Activated CD4-positive, alpha-beta T cell treated with anti-CD3 and anti-CD28 coated beads, Interleukin-2, Interleukin-6, amounts not matched to agents 100 ng/mL and 50 ng/mL, durations not matched to agents 16 hours and 8 hours (primary cell): ENCODE measurements at regions not wholly inside any gene's neighbourhood (a gene's known extent, or its start where the extent isn't known, plus 50 kb on each side); places are given as distances from the start of the nearest gene placed in this dataset.
"Not testable (repeated sequence)": the region's sequence is repeated elsewhere in the genome, so short reads cannot be mapped to it uniquely, and the experiment has no call there.

Experiments used
- DNase-seq: peaks from one replicate; pipeline ENCODE4 v3.0.0-alpha.2; 2020

DNA sequence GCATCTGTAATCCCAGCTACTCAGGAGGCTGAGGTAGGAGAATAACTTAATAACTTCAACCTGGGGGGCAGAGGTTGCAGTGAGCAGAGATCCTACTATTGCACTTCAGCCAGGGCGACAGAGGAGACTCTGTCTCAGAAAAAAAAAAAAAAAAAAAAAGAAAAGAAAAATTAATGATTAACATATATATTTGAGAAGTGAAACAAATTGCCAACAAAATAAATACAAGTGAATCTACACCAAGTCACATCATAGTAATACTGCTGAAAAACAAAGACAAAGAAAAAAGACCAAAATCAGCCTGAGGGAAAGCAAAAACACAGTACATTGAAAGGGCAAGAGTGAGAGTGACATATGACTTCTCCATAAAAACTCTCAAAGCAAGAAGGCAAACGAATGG lies 123.7 kb downstream of the CASP12 start:
- no peak for DNase-seq

DNA sequence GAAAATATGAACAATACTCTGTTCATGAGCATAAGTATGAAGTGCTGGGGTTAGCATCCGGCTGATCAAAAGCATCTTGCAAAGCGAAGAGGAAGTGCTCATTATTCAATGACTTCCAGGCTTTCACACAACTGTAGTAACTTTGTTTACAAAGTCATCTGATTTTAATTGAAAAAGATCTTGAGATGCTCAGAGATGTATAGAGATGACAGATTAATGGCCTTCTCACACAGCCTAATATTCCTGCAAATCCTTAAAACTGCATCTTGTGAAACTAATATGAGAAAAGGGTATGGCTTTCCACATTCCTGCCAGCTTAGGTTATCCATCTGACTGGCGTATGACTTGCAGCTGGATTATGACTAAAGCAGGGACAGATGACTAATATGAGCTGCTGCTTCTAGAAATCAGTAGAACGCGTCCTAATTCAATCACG lies 125.4 kb downstream of the CASP12 start:
- DNase-seq, result peak; percentile 22

DNA sequence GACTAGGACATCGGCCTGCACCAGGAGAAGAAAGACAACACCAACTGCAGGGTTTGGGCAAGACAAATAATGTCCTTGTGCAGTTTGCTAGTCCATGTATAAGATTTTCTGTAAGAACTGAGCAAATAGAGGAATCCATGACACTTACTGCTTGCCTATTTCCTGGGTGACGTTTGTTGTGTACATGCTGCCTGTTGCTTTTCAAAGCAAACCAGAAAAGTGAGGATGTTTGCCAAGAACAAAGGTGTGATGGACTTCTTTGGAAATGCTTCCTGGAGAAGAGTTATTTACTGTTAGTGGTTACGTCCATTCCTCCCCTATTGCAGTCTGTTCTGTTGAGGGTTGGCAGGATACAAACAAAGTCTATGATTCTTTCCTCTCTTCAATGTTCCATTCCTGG lies 126.5 kb downstream of the CASP12 start:
- no peak for DNase-seq

DNA sequence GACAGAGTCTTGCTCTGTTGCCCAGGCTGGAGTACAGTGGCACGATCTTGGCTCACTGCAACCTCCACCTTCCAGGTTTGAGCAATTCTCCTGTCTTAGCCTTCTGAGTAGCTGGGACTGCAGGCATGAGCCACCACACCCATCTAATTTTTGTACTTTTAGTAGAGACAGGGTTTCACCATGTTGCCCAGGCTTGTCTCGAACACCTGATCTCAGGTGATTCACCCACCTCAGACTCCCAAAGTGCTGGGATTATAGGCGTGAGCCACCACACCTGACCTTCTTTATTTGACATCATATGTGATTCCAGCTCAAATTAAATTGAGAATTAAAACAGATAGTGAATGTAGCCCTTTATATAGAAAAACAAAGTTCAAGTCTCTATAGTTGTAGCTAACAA lies 127.2 kb downstream of the CASP12 start:
- not testable (repeated sequence) for DNase-seq

DNA sequence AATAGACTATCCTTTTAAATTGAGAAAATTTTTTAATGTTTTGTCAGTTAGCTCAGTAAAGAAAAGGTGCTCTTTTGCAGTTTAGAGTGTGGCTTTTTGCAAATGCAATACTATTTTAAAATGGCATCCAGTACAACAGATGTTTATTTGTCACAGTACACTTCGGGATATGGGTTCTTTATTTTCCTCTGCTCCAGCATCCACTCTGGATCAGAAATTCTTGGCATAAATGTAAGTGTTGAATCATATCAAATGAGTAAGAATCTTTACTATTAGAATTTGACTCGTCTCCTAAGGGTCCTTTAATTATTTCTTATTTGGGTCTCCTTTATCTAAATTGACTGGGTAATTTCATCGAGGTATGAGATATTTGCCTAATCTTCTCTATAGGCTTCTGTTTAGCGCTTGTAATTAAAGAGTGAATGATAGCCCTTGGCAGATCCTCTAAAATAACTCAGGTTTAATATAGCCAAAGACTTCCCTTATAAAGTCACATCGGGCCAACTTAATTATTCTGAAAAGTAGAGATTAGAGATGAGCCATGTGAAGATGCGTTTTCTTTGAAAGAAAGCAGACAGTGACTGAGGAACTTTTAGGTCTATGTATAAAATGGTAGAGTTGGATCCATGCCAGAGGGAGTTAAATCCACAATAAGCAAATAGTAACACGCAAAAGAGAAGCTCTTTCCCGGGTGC lies 132.7 kb downstream of the CASP12 start:
- no peak for DNase-seq

DNA sequence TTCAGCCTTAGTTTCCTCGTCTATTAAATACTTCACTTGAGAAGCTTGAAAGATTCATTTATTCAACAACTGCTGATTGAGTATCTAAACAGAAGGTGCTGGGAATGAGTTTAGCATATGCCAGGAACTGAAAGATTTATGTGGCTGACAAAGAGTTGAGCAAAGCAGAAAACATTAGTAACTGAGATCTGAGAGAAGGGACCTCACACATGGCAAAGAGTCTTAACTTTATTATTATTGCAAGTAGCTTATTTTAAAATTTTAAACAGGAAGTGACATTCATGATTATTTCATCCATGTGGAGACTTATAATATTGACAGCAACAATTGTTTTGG lies 133.6 kb downstream of the CASP12 start:
- peak; percentile 54 for DNase-seq

DNA sequence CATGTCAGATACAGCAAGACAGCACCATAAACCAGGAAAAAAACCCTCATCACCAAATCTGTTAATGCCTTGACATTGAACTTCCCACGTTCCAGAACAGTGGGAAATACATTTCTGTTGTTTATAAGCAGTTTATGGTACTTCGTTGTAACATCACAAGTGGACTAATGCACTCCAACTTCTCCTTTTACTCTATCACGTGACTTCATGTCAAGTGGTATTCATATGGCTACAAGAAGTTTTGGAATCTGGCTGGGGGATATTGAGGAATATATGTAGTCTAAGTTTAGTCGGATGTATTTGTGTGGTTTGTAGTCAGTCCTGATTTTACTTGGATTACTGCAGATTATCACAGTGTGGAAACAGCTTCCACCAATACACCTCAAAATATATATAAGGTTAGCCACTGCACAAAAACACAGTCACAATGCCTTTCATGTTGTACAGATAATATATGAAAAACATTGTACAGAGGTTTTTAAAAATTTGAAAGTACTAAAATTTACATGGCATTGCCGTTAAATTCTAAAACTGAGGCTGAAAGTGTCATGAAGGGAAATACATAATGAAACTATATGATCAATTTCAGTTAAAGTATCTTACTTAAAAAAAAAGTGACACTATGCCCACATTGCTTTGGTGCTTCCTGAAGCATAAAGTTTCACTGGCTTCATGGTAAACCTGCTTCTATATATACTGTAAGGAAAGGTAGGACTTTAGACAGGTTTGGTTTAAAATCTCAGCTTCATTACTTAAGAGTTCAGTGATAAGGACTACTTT lies 134.1 kb downstream of the CASP12 start:
- DNase-seq, result peak; percentile 64

DNA sequence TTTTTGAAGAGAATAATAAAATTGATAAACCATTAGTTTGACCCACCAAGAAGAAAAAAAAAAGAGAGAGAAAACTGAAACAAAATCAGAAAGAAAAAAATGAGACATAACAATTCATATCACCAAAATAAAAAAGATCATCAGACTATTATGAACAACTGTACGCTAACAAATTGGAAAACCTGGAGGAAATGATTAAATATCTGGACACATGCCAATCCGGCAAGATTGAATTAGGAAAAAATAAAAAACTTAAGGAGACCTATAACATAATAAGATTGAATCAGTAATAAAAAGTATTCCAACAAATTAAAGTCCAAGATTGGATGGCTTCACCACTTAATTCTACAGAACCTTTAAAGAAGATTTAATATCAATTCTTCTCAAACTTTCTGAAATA lies 136.7 kb downstream of the CASP12 start:
- no peak for DNase-seq

DNA sequence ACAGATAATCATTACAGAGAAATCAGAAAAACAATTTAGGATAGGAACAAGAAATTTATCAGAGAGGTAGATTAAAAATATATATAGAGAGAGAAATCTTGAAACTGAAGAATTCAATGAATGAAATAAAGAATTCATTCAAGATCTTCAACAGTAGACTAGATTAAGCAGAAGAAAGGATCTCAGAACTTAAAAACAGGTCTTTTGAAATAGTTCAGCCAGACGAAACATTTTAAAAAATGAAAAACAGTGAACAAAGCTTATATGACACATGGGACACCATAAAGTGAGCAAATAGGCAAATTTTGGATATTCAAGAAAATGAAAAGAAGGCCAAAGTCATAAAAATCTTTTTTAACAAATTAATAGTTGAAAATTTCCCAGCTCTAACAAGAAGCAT lies 138.8 kb downstream of the CASP12 start:
- DNase-seq, result no peak

DNA sequence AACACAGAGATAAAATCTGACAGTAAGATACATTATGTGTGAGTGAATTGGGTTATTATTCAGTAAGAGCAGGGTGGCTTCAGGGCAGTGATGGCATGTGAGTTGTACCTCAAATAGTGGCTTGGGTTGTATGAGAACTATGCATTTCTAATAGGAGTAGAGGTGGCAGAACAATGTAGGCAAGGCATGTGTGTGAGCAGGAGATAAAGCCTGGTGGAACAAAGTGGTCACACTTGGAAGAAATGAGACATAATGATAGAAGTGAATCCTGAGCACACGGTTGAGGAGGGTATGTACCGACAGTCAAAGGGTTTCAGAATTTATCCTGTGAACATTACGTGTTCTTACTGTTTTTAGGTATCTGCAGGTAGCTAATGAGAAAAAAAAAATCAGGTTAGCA lies 159.3 kb downstream of the CASP12 start:
- DNase-seq, result no peak

DNA sequence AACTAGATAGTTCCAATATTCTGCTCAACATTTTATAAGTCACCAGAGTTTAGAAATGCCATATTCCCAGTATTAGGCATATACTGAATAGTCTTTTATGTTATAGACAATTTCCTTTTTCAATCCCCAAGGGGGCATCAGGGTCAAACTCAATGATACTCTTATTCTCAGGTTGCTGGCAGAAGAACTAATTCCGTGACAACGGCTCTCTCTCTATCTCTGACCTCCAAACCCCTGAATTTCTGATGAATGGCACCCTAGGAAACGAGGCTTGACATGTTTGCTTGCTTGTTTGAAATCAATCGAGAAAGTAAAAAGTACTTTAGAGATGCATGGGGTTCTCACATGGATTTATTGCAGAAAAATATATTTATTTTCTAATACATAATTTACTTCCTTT lies 160.1 kb downstream of the CASP12 start:
- no peak for DNase-seq

DNA sequence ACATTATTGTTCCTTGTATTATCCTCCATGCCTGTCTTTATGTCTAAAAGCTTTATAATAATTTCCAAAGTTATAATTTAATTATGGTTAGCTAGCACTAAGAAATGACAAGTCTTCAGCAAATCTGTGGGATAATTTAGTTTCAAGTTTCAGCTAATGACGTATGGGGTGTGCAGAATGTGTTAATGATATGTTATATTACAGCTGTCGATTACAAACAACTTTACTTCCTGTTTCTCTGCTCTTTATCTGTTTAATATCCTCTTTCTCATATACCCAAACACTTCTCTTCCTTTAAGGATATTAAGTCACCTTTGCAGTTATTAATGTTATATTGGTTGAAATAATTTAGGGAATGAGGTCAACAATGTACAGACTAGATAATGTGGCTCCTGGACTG lies 161.8 kb downstream of the CASP12 start:
- DNase-seq, result no peak

DNA sequence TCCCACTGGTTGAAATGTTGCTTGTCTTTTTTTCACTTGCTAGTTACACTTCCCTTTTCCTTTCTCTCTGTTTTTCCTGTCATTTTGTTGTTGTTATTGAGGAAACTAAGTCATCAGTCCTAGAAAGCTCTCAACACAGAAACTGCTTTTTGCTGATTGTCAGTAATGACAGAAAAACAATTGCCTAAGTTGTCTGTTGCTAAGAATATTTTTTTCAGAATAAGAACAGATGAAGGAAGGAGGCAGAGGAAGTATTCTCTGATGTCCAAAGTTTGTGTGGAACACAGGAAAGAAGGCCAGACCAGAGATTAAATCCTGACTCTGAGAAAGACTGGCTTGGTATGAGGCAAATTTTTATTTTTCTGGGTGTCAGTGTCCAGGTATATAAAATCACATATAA lies 163.3 kb downstream of the CASP12 start:
- DNase-seq, result no peak

DNA sequence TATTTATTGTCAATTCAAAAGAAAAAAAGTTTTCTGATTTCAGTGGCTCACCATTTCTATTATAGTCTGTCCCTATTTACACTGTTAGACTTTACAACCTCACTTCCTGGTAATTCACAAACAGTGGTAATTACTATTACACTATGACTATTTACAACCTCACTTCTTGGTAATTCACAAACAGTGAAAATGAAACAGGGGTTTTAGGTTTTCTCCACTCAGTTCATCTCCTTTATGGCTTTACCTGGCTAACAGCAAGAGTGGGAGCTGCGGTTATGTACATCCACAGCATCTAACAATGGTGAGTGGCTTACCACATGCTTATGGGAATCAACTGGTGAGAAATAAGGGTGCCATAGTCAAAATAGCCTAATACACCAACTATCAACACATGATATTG lies 166.4 kb downstream of the CASP12 start:
- DNase-seq, result peak; percentile 73

DNA sequence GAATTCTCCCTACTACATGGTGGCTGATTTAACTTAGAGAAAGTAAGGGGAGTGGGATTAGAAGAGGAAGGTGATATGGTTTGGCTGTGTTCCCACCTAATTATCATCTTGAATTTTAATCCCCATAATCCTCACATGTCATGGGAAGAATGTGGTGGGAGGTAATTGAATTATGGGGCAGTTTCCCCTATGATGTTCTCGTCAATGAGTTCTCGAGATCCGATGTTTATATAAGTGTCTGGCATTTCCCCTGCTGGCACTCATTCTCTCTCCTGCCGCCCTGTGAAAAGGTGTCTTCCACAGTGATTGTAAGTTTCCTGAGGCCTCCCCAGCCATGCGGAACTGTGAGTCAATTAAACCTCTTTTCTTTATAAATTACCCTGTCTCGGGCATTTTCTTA lies 169.3 kb downstream of the CASP12 start:
- no peak for DNase-seq

DNA sequence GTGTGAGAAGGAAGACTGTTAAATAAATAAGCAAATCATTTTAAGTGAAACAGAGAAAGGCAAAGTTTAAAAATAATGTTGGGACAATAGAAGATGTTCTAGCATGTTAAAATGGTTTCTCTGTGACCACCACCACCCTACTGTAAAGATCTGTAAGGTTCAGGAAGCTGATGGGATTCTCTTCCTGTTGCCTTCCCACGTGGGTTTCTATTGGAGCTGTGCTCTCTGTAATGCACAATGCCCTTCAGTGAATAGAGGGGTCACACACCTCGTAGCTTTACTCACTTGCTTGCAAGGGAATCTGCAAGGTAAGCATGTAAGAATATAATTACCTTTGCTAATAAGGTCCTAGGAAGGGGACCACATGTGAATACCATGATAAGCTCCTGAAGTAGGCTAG lies 170.5 kb downstream of the CASP12 start:
- no peak for DNase-seq

DNA sequence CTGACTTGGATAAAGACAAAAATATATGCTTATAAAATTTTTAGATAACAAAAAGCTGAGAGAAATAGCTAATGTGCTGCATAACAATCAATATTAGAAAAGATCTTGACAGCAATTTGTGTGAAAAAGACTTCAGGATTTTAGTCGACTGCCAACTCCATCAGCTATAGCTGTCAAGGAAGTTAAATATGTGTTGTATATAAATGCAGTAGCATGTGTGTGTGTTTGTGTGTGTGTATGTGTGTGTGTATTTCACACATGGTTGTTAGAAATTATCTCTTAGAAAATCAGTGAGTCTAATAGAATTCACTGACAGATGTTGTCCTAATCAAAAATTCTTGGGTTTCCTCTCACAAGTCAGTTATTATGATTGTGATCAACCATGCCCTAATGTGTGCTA lies 171.2 kb downstream of the CASP12 start:
- DNase-seq, result no peak

DNA sequence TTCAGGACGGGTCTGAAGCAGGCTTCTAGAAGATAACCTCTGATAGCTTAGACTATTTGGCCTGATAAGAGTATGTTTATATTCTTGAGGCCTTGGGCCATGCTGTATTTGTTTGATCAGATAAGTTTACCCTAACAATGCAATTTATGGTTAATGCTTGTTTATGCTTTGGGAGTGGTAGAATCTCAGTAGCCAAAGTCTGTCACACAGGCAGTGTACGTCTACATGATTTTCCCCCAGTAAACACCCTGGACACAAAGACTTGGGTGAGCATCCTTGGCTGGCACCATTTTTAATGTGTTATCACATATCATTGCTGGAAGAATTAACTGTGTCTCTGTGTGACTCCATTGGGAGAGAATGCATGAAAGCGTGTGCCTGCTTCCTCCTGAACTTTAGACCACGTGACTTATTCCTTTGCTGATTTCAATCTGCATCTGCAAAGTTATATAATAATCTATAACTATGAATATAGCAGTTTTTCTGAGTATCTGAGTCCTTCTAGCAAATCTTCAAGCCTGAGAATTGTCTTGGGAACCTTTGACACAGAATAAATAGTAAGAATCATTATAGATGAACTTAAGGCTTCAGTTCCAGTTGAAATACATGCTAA lies 172.4 kb downstream of the CASP12 start:
- DNase-seq, result no peak

DNA sequence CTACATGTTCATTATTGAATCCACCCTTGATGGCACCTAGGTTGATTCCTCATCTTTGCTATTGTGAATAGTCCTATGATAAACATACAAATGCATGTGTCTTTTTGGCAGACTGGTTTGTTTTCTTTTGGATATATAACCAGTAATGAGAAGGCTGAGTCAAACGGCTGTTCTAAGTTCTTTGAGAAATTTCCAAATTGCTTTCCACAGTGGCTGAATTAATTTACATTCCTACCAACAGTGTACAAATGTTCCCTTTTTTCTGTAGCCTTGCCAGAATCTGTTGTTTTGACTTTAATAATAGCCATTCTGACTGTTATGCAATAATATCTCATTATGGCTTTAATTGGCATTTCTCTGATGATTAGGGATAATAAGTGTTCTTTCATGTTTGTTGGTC lies 184.9 kb downstream of the CASP12 start:
- DNase-seq, result no peak

DNA sequence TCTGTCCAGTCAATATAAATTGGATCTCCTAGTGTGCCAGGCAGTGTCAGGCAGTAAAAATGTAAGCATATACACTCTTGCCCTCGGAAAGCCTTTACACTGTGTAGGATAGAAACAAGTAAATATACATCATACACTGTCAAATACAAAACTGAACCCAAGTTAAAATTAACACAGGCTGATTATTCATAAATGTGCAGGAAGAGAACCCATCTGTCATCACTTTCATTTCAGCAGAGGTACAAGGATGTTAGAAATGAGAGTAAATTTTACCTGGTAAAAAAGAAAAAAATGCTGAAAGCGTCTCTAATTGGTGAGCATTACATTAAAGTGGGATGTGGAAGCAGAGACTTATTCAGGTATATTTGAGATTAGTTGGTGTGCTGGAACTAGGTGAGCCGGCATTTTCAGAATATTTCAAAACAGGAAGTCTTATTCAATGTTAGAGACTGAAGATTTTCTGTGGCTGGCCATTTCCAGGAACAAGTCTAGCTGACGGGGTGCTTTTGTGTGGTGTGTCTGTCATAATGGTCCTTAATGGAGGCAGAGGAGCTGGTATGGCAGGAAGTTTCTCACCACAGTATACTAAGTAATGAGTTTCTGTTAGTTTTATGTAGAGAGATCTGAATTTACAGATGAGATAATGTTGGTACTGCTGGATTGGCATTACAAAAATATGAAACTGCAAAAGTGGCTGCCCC lies 192.6 kb downstream of the CASP12 start:
- DNase-seq, result peak; percentile 94

DNA sequence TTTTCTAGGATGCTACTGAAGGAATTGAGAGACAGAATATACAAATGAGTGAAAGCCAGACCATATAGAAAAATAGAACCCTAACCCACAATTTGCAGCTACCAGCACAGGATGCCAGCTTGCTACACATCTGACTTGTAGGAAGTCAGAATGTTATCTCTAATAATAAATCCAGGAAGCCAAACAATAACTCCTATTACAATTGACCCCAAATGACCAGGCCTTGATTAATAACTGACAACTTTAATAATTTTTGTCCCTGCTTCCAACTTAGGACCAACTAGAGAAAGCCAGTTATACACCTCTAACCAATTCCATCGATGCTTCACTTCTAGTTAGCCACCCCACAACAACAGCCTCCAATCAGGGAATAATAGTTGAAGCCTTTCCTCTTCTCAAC lies 193.4 kb downstream of the CASP12 start:
- DNase-seq, result no peak

DNA sequence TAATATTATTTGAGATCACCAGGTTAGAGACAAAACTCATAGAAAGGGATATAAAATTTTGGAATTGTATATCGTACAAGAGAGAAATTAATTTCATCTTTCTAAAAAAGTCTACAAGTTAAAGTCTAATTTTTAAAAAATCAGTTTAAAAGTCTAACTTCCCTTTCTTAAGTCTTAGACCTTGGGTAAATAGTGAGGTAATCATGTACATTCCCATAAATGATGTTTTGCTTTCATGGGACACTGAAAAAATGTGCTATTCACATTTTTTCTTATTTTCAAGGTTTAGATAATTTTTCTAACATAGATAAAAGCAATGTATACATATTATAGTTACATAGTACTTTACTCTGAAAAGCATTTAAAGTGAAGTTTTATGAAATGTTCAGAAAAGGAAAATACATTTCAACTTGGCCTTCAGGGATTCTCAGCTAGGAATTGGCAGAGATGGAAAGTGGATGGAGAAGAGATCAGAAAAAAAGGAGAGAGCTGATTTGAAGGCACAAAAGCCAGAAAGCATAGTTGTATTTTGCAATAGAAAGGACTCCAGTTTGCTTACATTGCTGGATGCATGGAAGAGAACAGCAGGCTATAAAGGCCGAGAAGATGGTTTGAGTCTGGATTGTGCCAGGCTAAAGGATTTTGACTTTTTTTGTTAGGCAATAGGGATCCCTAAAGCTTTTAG lies 194.0 kb downstream of the CASP12 start:
- no peak for DNase-seq

DNA sequence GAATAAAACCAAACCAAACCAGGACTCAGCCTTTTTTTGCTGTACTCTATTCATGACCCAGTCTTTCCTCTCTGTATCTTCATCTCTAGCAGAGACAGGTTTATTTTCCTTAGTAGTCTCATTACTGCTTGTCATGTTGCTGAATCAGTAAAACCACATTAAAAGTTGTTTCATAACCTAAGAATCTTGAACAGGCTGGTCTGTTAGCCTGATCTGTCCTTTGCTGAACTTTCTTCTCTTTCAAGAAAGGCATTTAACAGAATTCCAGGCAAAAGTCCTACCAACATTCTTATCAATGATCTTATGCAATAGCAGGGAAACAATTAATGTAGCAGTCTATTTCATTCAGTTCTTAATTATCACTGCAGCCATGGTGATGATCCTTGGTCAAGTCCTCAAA lies 197.7 kb downstream of the CASP12 start:
- DNase-seq, result peak; percentile 18
